ENCODE measurements at regions not wholly inside any gene's neighbourhood (a gene's known extent, or its start where the extent isn't known, plus 50 kb on each side); places are given as distances from the start of the nearest gene placed in this dataset.

- TF ChIP-seq CTCF (IDR thresholded peaks at IDR 0.05 in 8 of 11, conservative IDR thresholded peaks at IDR 0.05 in 3 of 11) (no peak), POLR2AphosphoS5 (IDR thresholded peaks at IDR 0.05) (no peak), POLR2A (IDR thresholded peaks at IDR 0.05) (no peak)
Measured at GRCh38 chr2:220241423-220241822, 614.0 kb downstream of the SLC4A3 start.
